Umbilical cord (tissue), 1 donor: ENCODE measurements at regions not wholly inside any gene's neighbourhood (a gene's known extent, or its start where the extent isn't known, plus 50 kb on each side); places are given as distances from the start of the nearest gene placed in this dataset.

Experiments used
- DNase-seq: peaks from one replicate; pipeline ENCODE4 v3.0.0-alpha.2; 2015; ENCODE audit warnings: low spot score

- DNase-seq: no peak
Observed at GRCh38 chr4:114177628-114178027, 198.2 kb upstream of the ARSJ start.

- DNase-seq: no peak
Observed at GRCh38 chr4:114178392-114178791, 198.9 kb upstream of the ARSJ start.

GRCh38 chr4:114180481-114180880 lies 201.0 kb upstream of the ARSJ start:
- DNase-seq: peak; percentile 39

GRCh38 chr4:114184901-114185300 lies 205.5 kb upstream of the ARSJ start:
- DNase-seq: no peak

- DNase-seq: no peak
Observed at GRCh38 chr4:114187592-114187991, 208.1 kb upstream of the ARSJ start.

GRCh38 chr4:114191496-114191895 lies 212.0 kb upstream of the ARSJ start:
- DNase-seq: no peak

- DNase-seq: no peak
Observed at GRCh38 chr4:114192854-114193253, 213.4 kb upstream of the ARSJ start.

- DNase-seq: no peak
Observed at GRCh38 chr4:114193624-114194399, 214.4 kb upstream of the ARSJ start.

GRCh38 chr4:114196606-114197005 lies 217.2 kb upstream of the ARSJ start:
- DNase-seq: no peak

GRCh38 chr4:114200026-114200425 lies 220.6 kb upstream of the ARSJ start:
- DNase-seq: no peak

- DNase-seq: no peak
Observed at GRCh38 chr4:114205261-114205660, 225.8 kb upstream of the ARSJ start.

- DNase-seq: no peak
Observed at GRCh38 chr4:114208574-114209151, 229.2 kb upstream of the ARSJ start.

GRCh38 chr4:114209584-114209983 lies 230.1 kb upstream of the ARSJ start:
- no peak for DNase-seq

GRCh38 chr4:114211556-114211955 lies 232.1 kb upstream of the ARSJ start:
- no peak for DNase-seq

GRCh38 chr4:114217150-114217817 lies 237.8 kb upstream of the ARSJ start:
- no peak for DNase-seq

GRCh38 chr4:114223580-114223979 lies 244.1 kb upstream of the ARSJ start:
- DNase-seq: no peak

GRCh38 chr4:114225436-114225835 lies 246.0 kb upstream of the ARSJ start:
- peak; percentile 83 for DNase-seq

GRCh38 chr4:114226179-114226578 lies 246.7 kb upstream of the ARSJ start:
- no peak for DNase-seq

GRCh38 chr4:114226968-114227760 lies 247.7 kb upstream of the ARSJ start:
- DNase-seq: no peak

GRCh38 chr4:114229706-114230105 lies 250.3 kb upstream of the ARSJ start:
- DNase-seq: no peak

GRCh38 chr4:114236171-114236769 lies 256.8 kb upstream of the ARSJ start:
- DNase-seq: peak; percentile 61

GRCh38 chr4:114237997-114238396 lies 258.6 kb upstream of the ARSJ start:
- DNase-seq: no peak
